AG04449 (cell line): ENCODE measurements at regions not wholly inside any gene's neighbourhood (a gene's known extent, or its start where the extent isn't known, plus 50 kb on each side); places are given as distances from the start of the nearest gene placed in this dataset.

ENCODE experiments used
- CTCF ChIA-PET: fragments of 350-600 bp; formaldehyde crosslinking; extraction: SDS; loops from one replicate; lab custom pipeline; 2021; ENCODE audit warnings: antibody characterized with exemption; lab: Yijun Ruan, JAX
- POLR2A ChIA-PET: fragments of 400-600, 350-600 bp; formaldehyde crosslinking; extraction: SDS; loops from one replicate; lab custom pipeline; 2020; ENCODE audit warnings: antibody characterized with exemption, inconsistent platforms; lab: Yijun Ruan, JAX
- DNase-seq: peaks from one replicate; pipeline ENCODE4 v3.0.0-alpha.2; 2010; ENCODE audit warnings: low read depth, low spot score
- H3K4me3 ChIP-seq: 2 replicates; pipeline ENCODE4 v1.5.1; 2011; ENCODE audit warnings: low read depth, mild to moderate bottlenecking, control low read depth, low read length
- TF ChIP-seq, protein P1 (sequence below): IDR thresholded peaks from one replicate; pipeline ENCODE4 v1.5.1; 2011; ENCODE audit warnings: mild to moderate bottlenecking, moderate library complexity, low read length, control low read depth, inconsistent platforms; ENCODE audit not compliant: insufficient read depth; ENCODE audit errors: missing control alignments

DNA sequence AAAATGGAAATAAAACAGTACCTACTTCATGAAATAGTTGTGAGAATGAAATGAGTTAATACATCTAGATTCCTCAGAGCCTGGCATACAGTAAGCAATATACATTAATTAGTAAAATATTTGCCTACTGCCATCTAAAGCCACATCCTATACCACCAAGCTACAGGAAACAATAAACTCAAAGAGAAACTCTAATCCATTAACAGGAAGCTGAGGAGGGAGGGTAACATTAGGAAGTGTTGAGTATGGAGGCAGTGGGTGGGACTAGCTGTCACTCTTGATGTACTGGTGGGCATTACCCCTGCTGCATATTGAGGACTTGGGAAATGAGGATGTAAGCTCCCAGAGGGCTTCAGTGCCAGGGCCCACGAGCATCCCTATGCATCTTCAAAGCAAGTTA, 396.5 kb downstream of the TNS1 start:
- DNase-seq, result no peak
- TF ChIP-seq, protein P1, sequence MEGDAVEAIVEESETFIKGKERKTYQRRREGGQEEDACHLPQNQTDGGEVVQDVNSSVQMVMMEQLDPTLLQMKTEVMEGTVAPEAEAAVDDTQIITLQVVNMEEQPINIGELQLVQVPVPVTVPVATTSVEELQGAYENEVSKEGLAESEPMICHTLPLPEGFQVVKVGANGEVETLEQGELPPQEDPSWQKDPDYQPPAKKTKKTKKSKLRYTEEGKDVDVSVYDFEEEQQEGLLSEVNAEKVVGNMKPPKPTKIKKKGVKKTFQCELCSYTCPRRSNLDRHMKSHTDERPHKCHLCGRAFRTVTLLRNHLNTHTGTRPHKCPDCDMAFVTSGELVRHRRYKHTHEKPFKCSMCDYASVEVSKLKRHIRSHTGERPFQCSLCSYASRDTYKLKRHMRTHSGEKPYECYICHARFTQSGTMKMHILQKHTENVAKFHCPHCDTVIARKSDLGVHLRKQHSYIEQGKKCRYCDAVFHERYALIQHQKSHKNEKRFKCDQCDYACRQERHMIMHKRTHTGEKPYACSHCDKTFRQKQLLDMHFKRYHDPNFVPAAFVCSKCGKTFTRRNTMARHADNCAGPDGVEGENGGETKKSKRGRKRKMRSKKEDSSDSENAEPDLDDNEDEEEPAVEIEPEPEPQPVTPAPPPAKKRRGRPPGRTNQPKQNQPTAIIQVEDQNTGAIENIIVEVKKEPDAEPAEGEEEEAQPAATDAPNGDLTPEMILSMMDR, result no peak
- ChIA-PET CTCF (interaction anchor here (0.9 to 1.3 kb wide), 2 partner anchors 9 to 44 kb away, joined by 3 to 5 read pairs; no protein-coding TSS in a partner anchor), POLR2A (no interaction called here)
- no peak overlapping the region for H3K4me3 ChIP-seq

DNA sequence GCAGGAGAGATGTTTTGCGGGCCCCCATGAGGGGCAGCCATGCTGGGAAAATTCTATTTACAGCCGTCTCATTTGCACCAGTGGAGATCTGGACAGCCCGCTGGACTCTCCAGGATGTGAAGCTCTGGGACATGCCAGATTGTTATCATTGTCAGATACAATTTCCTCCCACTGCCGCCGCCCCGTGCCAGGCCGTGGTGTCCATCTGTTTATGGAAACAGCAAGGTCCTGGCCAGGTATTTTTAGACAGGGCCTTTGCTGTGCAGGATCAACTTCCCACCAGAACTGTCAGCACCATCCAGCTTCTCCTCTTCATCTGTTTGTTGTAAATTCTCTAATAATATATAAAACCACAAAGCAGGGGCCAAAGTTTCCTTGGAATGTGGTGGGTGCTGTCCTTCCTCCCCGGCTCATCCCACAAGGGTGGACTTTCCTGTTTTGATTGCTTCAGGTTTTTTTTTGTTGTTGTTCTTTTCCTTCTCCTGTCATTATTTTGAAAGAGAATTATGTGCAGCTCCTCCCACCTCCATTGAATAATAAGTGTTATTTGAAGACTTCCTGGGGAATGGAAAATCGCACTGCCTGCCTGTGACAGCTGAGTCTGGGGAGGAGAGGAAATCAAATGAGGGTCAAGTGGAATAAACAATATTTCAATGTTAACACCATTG, 398.1 kb downstream of the TNS1 start:
- TF ChIP-seq, protein P1, result no peak
- H3K4me3 ChIP-seq, result no peak overlapping the region
- DNase-seq, result no peak
- POLR2A ChIA-PET, result no interaction called here
- CTCF ChIA-PET, result interaction anchor here (0.8 kb wide), 1 partner anchor 9 kb away, joined by 3 read pairs; no protein-coding TSS in a partner anchor

DNA sequence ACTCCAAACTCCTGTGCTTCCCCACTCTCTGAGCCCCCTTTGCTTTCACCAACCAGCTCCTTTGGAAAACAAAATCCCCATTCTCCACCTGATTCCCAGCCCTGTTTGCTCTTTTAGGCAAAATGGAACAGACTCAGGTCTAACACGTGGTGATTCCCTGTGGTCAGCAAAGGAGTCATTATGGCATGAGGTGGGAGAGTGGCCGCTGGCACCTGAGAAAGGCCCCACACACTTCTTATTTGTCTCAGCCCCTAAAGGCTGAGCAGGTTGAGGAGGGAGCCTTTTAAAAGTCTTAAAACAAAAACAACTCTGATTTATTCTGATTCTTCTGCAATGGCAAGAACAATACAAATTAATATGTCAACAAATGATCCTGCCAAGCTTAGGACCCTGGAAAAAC, 401.2 kb downstream of the TNS1 start:
- CTCF ChIA-PET, result interaction anchor here (1.2 kb wide), 1 partner anchor 49 kb away, joined by 4 read pairs; no protein-coding TSS in a partner anchor
- no peak overlapping the region for H3K4me3 ChIP-seq
- TF ChIP-seq, protein P1, result no peak

DNA sequence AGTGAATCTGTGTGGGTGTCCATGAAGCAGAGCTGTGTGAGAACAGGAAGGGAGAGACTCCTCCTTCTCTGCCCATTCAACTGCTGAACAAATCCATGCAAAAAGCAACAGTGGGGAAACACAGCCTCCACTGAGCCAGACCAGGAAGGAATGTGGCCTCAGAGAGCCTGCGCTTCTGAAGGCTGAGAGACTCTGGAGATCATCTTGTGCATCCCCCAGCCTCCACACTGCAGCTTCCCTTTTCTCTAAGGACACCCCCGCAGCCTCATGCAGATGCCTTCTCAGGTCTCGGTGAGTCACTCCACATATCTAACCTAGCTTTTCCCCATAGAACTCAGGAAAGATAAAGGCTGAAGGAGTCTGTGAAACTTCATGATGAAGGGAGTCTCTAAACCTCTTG, 402.9 kb downstream of the TNS1 start:
- no peak for DNase-seq
- ChIA-PET CTCF (no interaction called here), POLR2A (no interaction called here)

More for the DNA sequence above, 401.2 kb downstream of the TNS1 start:
- DNase-seq, result no peak
- POLR2A ChIA-PET, result no interaction called here

DNA sequence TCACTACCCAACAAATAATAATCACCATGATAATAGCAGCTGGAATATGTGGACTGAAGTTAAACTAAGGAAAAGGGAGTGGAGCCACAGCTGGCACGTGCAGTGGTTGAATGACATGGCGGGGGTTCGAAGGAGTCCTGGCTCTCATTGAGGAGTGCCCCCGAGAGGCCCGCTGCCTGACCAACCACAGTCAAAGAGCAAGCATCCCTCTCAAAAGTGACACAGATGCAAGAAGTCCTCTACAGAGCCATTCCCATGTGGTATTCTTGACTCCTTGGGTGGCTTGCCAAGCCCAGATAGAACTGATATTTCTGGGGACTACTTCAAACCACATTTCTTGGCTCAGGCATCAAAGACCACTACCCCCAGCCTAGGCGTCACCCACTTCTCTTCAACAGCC, 405.1 kb downstream of the TNS1 start:
- TF ChIP-seq, protein P1, result no peak
- ChIA-PET CTCF (interaction anchor here (1.4 kb wide), 1 partner anchor 115 kb away, joined by 6 read pairs; no protein-coding TSS in a partner anchor), POLR2A (no interaction called here)
- DNase-seq, result no peak
- no peak overlapping the region for H3K4me3 ChIP-seq

More for the DNA sequence above, 402.9 kb downstream of the TNS1 start:
- no peak overlapping the region for H3K4me3 ChIP-seq
- TF ChIP-seq, protein P1, result no peak

DNA sequence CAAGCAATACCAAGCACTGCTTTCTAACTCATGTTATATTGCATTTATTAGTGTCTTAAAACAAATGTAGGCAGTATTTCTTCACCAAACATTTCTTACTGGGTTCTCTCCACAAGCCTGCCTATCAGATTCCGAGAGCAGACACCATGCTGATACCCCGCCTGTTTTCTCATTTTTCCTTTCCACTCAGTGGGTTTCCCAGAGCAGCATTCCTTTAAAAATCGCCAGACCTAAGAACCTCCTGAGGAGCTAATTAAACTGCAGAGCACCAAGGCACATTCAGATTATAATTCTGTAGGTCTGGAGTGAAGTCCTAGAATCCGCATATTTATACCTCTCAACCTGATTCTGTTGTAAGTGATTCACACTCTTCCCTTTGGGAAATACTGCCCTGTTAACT, 405.6 kb downstream of the TNS1 start:
- H3K4me3 ChIP-seq, result no peak overlapping the region
- ChIA-PET POLR2A (no interaction called here), CTCF (interaction anchor here (1.4 kb wide), 1 partner anchor 159 kb away, joined by 3 read pairs; no protein-coding TSS in a partner anchor)
- no peak for DNase-seq
- TF ChIP-seq, protein P1, result no peak
